Fibroblast of the aortic adventitia (primary cell): ENCODE measurements at regions not wholly inside any gene's neighbourhood (a gene's known extent, or its start where the extent isn't known, plus 50 kb on each side); places are given as distances from the start of the nearest gene placed in this dataset.
A peak's percentile ranks its signal among the peaks of the same experiment; 100 is the strongest.

ENCODE experiments used
- DNase-seq: peaks from one replicate; pipeline ENCODE4 v3.0.0-alpha.2; 2010; ENCODE audit warnings: low read depth
- H3K4me3 ChIP-seq: 2 replicates; pipeline ENCODE4 v1.5.1; 2011; ENCODE audit warnings: low read depth, mild to moderate bottlenecking, control low read depth, low read length, moderate library complexity
- TF ChIP-seq, protein P1 (sequence below): IDR thresholded peaks from 2 replicates; pipeline ENCODE4 v1.5.1; 2011; ENCODE audit warnings: mild to moderate bottlenecking, low read length, control low read depth, inconsistent platforms; ENCODE audit not compliant: insufficient read depth

- DNase-seq: no peak
- TF ChIP-seq, protein P1, sequence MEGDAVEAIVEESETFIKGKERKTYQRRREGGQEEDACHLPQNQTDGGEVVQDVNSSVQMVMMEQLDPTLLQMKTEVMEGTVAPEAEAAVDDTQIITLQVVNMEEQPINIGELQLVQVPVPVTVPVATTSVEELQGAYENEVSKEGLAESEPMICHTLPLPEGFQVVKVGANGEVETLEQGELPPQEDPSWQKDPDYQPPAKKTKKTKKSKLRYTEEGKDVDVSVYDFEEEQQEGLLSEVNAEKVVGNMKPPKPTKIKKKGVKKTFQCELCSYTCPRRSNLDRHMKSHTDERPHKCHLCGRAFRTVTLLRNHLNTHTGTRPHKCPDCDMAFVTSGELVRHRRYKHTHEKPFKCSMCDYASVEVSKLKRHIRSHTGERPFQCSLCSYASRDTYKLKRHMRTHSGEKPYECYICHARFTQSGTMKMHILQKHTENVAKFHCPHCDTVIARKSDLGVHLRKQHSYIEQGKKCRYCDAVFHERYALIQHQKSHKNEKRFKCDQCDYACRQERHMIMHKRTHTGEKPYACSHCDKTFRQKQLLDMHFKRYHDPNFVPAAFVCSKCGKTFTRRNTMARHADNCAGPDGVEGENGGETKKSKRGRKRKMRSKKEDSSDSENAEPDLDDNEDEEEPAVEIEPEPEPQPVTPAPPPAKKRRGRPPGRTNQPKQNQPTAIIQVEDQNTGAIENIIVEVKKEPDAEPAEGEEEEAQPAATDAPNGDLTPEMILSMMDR: no peak
- H3K4me3 ChIP-seq: no peak overlapping the region
Measured at GRCh38 chr2:120554625-120555032, 181.0 kb upstream of the GLI2 start.

- no peak overlapping the region for H3K4me3 ChIP-seq
- DNase-seq: no peak
Measured at GRCh38 chr2:120555092-120555491, 180.6 kb upstream of the GLI2 start.

GRCh38 chr2:120556911-120557310 lies 178.8 kb upstream of the GLI2 start:
- no peak overlapping the region for H3K4me3 ChIP-seq
- DNase-seq: no peak
- TF ChIP-seq, protein P1: no peak

More at GRCh38 chr2:120555092-120555491, 180.6 kb upstream of the GLI2 start:
- TF ChIP-seq, protein P1: no peak

GRCh38 chr2:120558847-120559246 lies 176.8 kb upstream of the GLI2 start:
- no peak for DNase-seq
- TF ChIP-seq, protein P1: no peak
- no peak overlapping the region for H3K4me3 ChIP-seq

GRCh38 chr2:120559401-120559800 lies 176.3 kb upstream of the GLI2 start:
- peak; percentile 87 for DNase-seq
- TF ChIP-seq, protein P1: no peak
- no peak overlapping the region for H3K4me3 ChIP-seq

DNA sequence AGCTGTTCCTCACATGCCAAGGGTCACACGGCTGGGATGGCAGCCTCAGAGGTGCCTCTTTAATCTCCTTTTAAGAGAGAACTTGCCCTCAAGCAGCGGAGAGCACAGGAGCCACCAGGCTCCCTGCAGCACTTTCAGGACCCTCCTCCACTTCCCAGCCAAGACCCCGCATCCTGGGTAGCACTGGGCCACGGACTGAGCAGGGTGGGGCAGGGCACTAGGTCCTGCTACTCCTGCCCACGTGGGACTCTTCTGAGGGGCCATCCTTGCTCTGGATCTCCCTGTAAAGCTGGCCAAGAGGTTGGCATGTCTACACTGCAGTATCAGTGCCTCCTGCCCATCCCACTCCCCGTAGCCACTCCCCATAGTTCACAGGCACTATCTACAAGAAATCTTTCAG lies 175.3 kb upstream of the GLI2 start:
- TF ChIP-seq, protein P1: no peak
- H3K4me3 ChIP-seq: no peak overlapping the region

DNA sequence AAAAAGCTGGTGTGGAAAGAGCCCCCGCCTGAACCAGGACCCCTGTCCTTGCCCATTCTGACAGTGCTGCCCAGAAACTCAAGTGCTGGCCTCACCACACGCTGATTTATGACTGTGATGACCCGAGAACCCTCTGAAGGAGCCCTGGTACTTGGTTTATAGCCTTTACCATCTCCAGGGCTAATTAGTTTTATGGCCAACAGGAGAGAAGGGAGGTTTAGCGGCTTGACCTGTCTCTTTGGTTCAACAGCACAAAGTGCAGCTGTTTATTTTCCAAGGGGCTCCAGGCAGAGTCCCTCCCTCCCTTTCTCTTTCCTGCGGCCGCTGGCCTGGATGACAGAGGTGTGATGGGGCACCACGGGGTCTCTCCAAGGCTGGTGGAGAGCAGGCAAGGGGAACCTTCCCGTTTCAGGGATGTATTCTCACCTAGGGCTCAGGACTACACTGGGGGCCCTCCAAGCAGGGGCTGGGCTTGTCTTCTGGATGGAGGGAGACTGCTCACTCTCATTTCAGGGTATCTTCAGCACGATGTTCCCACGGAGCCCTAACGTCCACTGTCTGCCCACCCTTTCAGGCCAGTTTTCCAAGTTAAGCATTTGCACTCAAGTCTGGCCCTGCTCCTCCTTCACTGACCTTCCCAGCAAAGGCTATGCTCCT lies 174.2 kb upstream of the GLI2 start:
- TF ChIP-seq, protein P1: no peak
- no peak for DNase-seq
- H3K4me3 ChIP-seq: no peak overlapping the region

More for the DNA sequence above, 175.3 kb upstream of the GLI2 start:
- no peak for DNase-seq
